ENCODE measurements at regions not wholly inside any gene's neighbourhood (a gene's known extent, or its start where the extent isn't known, plus 50 kb on each side); places are given as distances from the start of the nearest gene placed in this dataset.

- Histone ChIP-seq H3K4me2 (ENCODE audit: insufficient read depth, low read length) (no peak overlapping the region), H3K4me3 (replicated peaks in 1 of 3; ENCODE audit: insufficient read depth in 1 of 3, low read depth in 1 of 3, low read length in 3 of 3) (no peak overlapping the region), H3K9ac (replicated peaks; ENCODE audit: extremely low read depth, insufficient read depth, low read length) (no peak overlapping the region), H3K4me1 (ENCODE audit: control insufficient read depth, extremely low read depth, insufficient read depth, low read length) (no peaks in the 10 kb centered on the region), H3K27me3 (ENCODE audit: control insufficient read depth in 2 of 2, insufficient read depth in 2 of 2, low read length in 2 of 2) (no peaks in the 10 kb centered on the region), H3K9me3 (replicated peaks; ENCODE audit: control insufficient read depth, insufficient read depth, low read length) (no peaks in the 10 kb centered on the region), H3K36me3 (ENCODE audit: control insufficient read depth in 2 of 2, extremely low read depth in 1 of 2, insufficient read depth in 2 of 2, low read length in 2 of 2) (no peaks in the 10 kb centered on the region), H2AFZ (ENCODE audit: low read depth, low read length) (no peak overlapping the region), H3K27ac (ENCODE audit: insufficient read depth, low read depth, low read length) (no peak overlapping the region), H3K9me1 (replicated peaks; ENCODE audit: control insufficient read depth, extremely low read depth, insufficient read depth, low read length) (no peaks in the 10 kb centered on the region), H4K20me1 (replicated peaks; ENCODE audit: control insufficient read depth, extremely low read depth, insufficient read depth, low read length) (no peaks in the 10 kb centered on the region), H3K79me2 (ENCODE audit: control insufficient read depth, insufficient read depth, low read length) (no peaks in the 10 kb centered on the region)
- dilution Hi-C loops (cut with MboI; ENCODE audit: extremely low pct_ligation_motif_present, low sequenced_read_pairs) (no loop called here), intact Hi-C loops (cut with micrococcal nuclease) (no loop called here)
- no peak for DNase-seq (ENCODE audit: low read depth, low spot score)
- CTCF ChIA-PET, result no interaction called here
- TF ChIP-seq MAX (IDR thresholded peaks at IDR 0.05; ENCODE audit: insufficient read depth, insufficient read length) (no peak), GATA2 (IDR thresholded peaks at IDR 0.05; ENCODE audit: insufficient read depth, insufficient read length, low read depth, low read length) (no peak), FOS (IDR thresholded peaks at IDR 0.05; ENCODE audit: borderline replicate concordance, insufficient read depth, low read length) (no peak), POLR2A (IDR thresholded peaks at IDR 0.05; ENCODE audit: low read depth, low read length) (no peak), MYC (IDR thresholded peaks at IDR 0.05; ENCODE audit: low read depth, low read length) (no peak), CTCF (IDR thresholded peaks at IDR 0.05; ENCODE audit: extremely low read depth in 1 of 2, insufficient read depth in 1 of 2, low read depth in 1 of 2, low read length in 2 of 2) (no peak), EZH2 (IDR thresholded peaks at IDR 0.05; ENCODE audit: borderline replicate concordance, low read depth, low read length, severe bottlenecking) (no peak), JUN (IDR thresholded peaks at IDR 0.05; ENCODE audit: borderline replicate concordance, insufficient read depth, insufficient read length, low read depth) (no peak), POLR2AphosphoS5 (IDR thresholded peaks at IDR 0.05; ENCODE audit: insufficient read depth, low read depth, low read length) (no peak)
- no TSS peak for BruUV-seq (replicated peaks)
- POLR2A ChIA-PET, result no interaction called here
- FAIRE-seq, result no peak
Measured at GRCh38 chr11:80188076-80188627, 747.3 kb upstream of the TENM4 start.
